HG03280 (cell line): ENCODE measurements at regions not wholly inside any gene's neighbourhood (a gene's known extent, or its start where the extent isn't known, plus 50 kb on each side); places are given as distances from the start of the nearest gene placed in this dataset.

Experiments used
- ATAC-seq: cut with Tn5 transposase; IDR thresholded peaks from one replicate; pipeline ENCODE4 v1.9.1; 2021; ENCODE audit warnings: mild to moderate bottlenecking, moderate library complexity; ENCODE audit not compliant: unreplicated experiment

- ATAC-seq: no peak
Observed at GRCh38 chr16:74100395-74101326, 196.0 kb upstream of the PSMD7 start.

DNA sequence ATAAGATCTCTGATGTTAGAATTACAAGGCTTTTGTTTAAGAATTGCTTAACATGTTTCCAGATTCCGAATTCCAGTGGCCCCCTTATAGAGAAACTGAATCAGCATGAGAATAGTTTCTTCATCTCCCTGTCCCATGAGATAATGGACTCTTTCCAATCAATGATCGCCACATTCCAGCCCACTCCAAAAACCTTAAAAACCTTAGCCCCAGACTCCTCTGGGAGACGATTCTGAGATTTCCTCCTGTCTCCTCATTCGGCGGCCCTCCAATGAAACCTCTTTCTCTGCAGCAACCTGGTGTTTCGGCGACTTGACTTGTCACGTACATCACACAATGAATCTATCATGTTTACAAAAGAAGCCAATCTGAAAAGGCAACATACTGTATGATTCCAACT is 197.1 kb upstream of the PSMD7 start:
- no peak for ATAC-seq

- ATAC-seq: no peak
Observed at GRCh38 chr16:74094962-74095361, 201.7 kb upstream of the PSMD7 start.

GRCh38 chr16:74094514-74094913 is 202.1 kb upstream of the PSMD7 start:
- ATAC-seq: no peak

DNA sequence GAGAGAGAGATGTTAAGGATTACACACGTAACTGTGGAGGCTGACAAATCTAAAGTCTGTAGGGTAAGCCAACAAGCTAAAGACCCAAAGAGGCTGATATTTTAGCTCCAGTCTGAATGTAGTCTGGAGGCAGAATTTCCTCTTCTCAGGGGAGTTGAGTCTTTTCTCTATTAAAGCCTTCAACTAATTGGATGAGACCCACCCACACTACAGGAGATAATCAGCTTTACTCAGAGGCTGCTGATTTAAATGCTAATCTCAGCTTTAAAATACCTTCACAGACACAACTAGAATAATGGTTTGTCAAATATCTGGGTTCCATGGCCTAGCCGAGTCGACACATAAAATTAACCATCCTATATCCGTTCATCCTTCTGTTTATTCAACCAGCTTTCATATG is 204.3 kb upstream of the PSMD7 start:
- no peak for ATAC-seq

DNA sequence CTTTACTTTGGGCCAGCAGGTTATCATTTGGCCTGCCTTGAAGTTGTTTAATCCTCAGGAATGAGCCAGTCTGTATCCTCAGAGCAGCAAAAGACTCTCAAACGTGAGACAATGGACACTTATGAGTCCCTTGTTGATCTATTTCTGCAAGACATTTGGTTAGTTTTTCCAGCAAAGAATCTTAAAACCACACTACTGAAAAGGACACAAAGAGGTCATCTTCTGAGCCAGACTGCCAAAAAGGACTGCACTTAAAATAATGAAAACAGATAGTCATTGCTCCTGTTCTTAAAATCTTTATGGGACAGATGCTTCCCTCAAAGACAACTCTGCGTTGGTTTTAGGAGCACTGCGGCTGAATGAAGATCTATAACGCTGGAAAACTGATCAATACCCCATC is 205.7 kb upstream of the PSMD7 start:
- no peak for ATAC-seq

GRCh38 chr16:74083541-74083940 is 213.1 kb upstream of the PSMD7 start:
- ATAC-seq: no peak

DNA sequence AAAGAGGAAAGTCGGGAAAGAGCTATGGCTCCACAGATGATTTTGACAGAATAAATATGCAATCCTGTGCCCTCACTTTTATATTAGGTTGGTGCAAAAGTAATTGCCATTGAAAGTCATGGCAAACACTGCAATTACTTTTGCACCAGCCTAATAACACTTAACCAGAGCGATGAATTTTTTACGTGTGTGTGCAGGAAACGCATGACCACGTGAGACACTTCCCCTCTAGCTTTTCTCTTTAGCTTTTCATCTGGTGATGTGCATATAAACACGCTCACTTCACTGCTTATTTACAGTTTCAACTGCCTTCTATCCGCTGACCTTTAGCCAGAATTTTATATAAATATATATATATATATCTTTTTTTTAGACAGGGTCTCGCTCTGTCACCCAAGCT is 216.3 kb upstream of the PSMD7 start:
- ATAC-seq: no peak

DNA sequence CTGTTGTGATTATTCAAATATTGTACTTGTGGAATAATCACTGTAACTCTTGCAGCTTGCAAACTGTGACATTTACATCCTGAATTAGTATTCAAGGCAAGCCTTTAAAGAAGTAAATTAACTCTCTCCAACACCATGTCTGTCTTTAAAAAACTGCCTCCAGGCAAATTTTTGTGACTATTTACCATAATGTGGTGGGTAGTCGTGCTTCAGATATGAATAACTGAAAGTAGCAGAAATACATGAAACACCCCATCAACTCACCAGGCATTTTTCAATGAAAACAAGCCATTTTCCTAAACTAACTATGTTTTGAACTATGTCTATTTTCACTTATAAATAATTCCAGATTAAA is 217.4 kb upstream of the PSMD7 start:
- no peak for ATAC-seq

DNA sequence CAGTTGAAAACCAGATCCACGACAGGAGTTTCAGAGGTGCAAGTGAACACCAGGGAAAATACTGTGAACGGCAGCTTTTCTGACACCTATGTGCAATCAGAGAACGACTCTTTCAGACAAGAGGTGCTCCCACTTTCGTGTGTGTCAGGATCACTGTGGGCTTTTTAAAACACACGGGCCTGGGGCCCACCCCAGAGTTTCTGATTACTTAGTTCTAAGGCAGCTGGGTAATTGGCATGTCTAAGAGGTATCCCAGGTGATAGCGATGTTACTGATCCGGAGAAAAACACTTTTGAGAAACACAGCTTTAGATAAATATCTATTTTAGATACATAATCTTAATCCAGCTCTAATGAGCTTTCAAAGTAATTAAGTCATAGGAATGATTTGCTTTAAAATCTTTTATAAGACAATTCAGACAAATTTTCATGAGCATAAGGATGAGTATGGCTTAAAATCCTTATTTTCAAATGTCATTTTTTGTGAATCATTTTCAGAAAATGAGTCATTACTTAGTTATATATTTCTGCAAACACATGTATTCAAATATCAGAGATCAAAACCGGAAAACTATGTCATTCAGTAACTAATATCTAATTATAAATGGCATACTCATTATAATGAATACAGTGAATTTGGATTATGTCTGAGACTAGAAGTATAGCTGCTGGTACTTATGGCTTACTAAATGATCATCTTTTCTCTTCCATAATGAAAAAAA is 217.9 kb upstream of the PSMD7 start:
- ATAC-seq: no peak

GRCh38 chr16:74076568-74076967 is 220.0 kb upstream of the PSMD7 start:
- no peak for ATAC-seq

GRCh38 chr16:74075393-74075792 is 221.2 kb upstream of the PSMD7 start:
- ATAC-seq: no peak

- no peak for ATAC-seq
Observed at GRCh38 chr16:74073456-74073855, 223.2 kb upstream of the PSMD7 start.

- ATAC-seq: no peak
Observed at GRCh38 chr16:74071996-74072535, 224.5 kb upstream of the PSMD7 start.

- no peak for ATAC-seq
Observed at GRCh38 chr16:74070237-74070636, 226.4 kb upstream of the PSMD7 start.

- ATAC-seq: no peak
Observed at GRCh38 chr16:74064120-74064735, 232.4 kb upstream of the PSMD7 start.

GRCh38 chr16:74053826-74054225 is 242.8 kb upstream of the PSMD7 start:
- no peak for ATAC-seq

- no peak for ATAC-seq
Observed at GRCh38 chr16:74053312-74053711, 243.3 kb upstream of the PSMD7 start.

GRCh38 chr16:74052016-74052415 is 244.6 kb upstream of the PSMD7 start:
- no peak for ATAC-seq

DNA sequence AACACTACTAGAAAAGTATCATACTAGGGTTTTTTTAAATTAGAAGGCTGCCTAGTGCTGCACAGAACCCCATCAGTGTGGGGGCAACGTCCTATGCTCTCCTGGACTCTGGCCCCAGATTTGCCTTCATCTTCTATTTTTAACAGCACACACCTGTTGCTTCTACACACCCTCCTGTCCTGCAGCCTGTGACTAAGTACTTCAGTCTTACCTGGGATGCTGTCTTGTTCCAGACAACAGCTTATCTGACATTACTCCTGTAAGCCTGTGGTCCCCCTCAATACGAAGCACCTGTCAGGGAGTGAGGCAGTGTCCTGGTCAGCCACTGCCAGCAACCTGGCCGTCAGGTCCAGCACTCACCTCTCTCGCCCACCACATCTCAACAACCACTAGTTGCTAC is 247.6 kb upstream of the PSMD7 start:
- no peak for ATAC-seq

GRCh38 chr16:74046524-74046923 is 250.1 kb upstream of the PSMD7 start:
- no peak for ATAC-seq

GRCh38 chr16:74045513-74045912 is 251.1 kb upstream of the PSMD7 start:
- ATAC-seq: no peak
